ENCODE measurements at regions not wholly inside any gene's neighbourhood (a gene's known extent, or its start where the extent isn't known, plus 50 kb on each side); places are given as distances from the start of the nearest gene placed in this dataset.

GRCh38 chr2:217185265-217185995 lies 325.6 kb upstream of the TNP1 start:
- no peaks in the 10 kb centered on the region for H3K27me3 Mint-ChIP-seq

GRCh38 chr2:217184242-217184641 lies 324.4 kb upstream of the TNP1 start:
- no peaks in the 10 kb centered on the region for H3K9me3 Mint-ChIP-seq
- DNase-seq (no peak), ATAC-seq (no peak)
- H3K27ac Mint-ChIP-seq = no peak overlapping the region
- no peaks in the 10 kb centered on the region for H3K27me3 Mint-ChIP-seq
- no peaks in the 10 kb centered on the region for H3K36me3 Mint-ChIP-seq (ENCODE audit: low read depth)
- H3K4me3 Mint-ChIP-seq = no peak overlapping the region
- no peaks in the 10 kb centered on the region for H3K4me1 Mint-ChIP-seq

More at GRCh38 chr2:217185265-217185995, 325.6 kb upstream of the TNP1 start:
- Mint-ChIP-seq H3K9me3 (no peaks in the 10 kb centered on the region), H3K4me3 (no peak overlapping the region), H3K36me3 (ENCODE audit: low read depth) (no peaks in the 10 kb centered on the region), H3K27ac (no peak overlapping the region), H3K4me1 (no peaks in the 10 kb centered on the region)
- ATAC-seq = no peak
- DNase-seq = no peak

GRCh38 chr2:217183471-217183870 lies 323.6 kb upstream of the TNP1 start:
- no peaks in the 10 kb centered on the region for H3K9me3 Mint-ChIP-seq
- no peaks in the 10 kb centered on the region for H3K4me1 Mint-ChIP-seq
- H3K4me3 Mint-ChIP-seq = no peak overlapping the region
- no peak overlapping the region for H3K27ac Mint-ChIP-seq
- no peak for DNase-seq
- H3K27me3 Mint-ChIP-seq = no peaks in the 10 kb centered on the region
- no peaks in the 10 kb centered on the region for H3K36me3 Mint-ChIP-seq (ENCODE audit: low read depth)
- ATAC-seq = no peak

GRCh38 chr2:217182926-217183325 lies 323.1 kb upstream of the TNP1 start:
- H3K4me3 Mint-ChIP-seq = no peak overlapping the region
- DNase-seq (no peak), ATAC-seq (no peak)
- no peak overlapping the region for H3K27ac Mint-ChIP-seq
- no peaks in the 10 kb centered on the region for H3K4me1 Mint-ChIP-seq
- no peaks in the 10 kb centered on the region for H3K27me3 Mint-ChIP-seq
- H3K36me3 Mint-ChIP-seq (ENCODE audit: low read depth) = no peaks in the 10 kb centered on the region
- no peaks in the 10 kb centered on the region for H3K9me3 Mint-ChIP-seq

GRCh38 chr2:217181512-217181911 lies 321.6 kb upstream of the TNP1 start:
- H3K4me1 Mint-ChIP-seq = no peaks in the 10 kb centered on the region
- ATAC-seq = no peak
- H3K27ac Mint-ChIP-seq = no peak overlapping the region
- H3K27me3 Mint-ChIP-seq = no peaks in the 10 kb centered on the region
- H3K4me3 Mint-ChIP-seq = no peak overlapping the region
- no peaks in the 10 kb centered on the region for H3K36me3 Mint-ChIP-seq (ENCODE audit: low read depth)
- DNase-seq = no peak
- H3K9me3 Mint-ChIP-seq = no peaks in the 10 kb centered on the region

GRCh38 chr2:217179854-217180253 lies 320.0 kb upstream of the TNP1 start:
- H3K27me3 Mint-ChIP-seq = peaks cover 2% of the 10 kb centered on the region
- H3K36me3 Mint-ChIP-seq (ENCODE audit: low read depth) = no peaks in the 10 kb centered on the region

GRCh38 chr2:217178341-217178740 lies 318.5 kb upstream of the TNP1 start:
- Mint-ChIP-seq H3K9me3 (no peaks in the 10 kb centered on the region), H3K4me1 (no peaks in the 10 kb centered on the region), H3K27ac (no peak overlapping the region), H3K36me3 (ENCODE audit: low read depth) (no peaks in the 10 kb centered on the region), H3K27me3 (peaks cover 3% of the 10 kb centered on the region), H3K4me3 (no peak overlapping the region)
- no peak for ATAC-seq
- DNase-seq = no peak

More at GRCh38 chr2:217179854-217180253, 320.0 kb upstream of the TNP1 start:
- no peak for DNase-seq
- H3K4me3 Mint-ChIP-seq = no peak overlapping the region
- no peaks in the 10 kb centered on the region for H3K4me1 Mint-ChIP-seq
- ATAC-seq = no peak
- H3K9me3 Mint-ChIP-seq = no peaks in the 10 kb centered on the region
- no peak overlapping the region for H3K27ac Mint-ChIP-seq

- no peaks in the 10 kb centered on the region for H3K9me3 Mint-ChIP-seq
- H3K27me3 Mint-ChIP-seq = peaks cover 6% of the 10 kb centered on the region
- H3K27ac Mint-ChIP-seq = no peak overlapping the region
- H3K4me1 Mint-ChIP-seq = no peaks in the 10 kb centered on the region
- no peaks in the 10 kb centered on the region for H3K36me3 Mint-ChIP-seq (ENCODE audit: low read depth)
- no peak overlapping the region for H3K4me3 Mint-ChIP-seq
- DNase-seq (no peak), ATAC-seq (no peak)
Measured at GRCh38 chr2:217177720-217178119, 317.9 kb upstream of the TNP1 start.

- DNase-seq (no peak), ATAC-seq (no peak)
- H3K9me3 Mint-ChIP-seq = peaks cover 6% of the 10 kb centered on the region
- no peak overlapping the region for H3K4me3 Mint-ChIP-seq
- H3K36me3 Mint-ChIP-seq (ENCODE audit: low read depth) = no peaks in the 10 kb centered on the region
- peaks cover 20% of the 10 kb centered on the region for H3K27me3 Mint-ChIP-seq
- H3K27ac Mint-ChIP-seq = no peak overlapping the region
- no peaks in the 10 kb centered on the region for H3K4me1 Mint-ChIP-seq
Measured at GRCh38 chr2:217171874-217172273, 312.0 kb upstream of the TNP1 start.

GRCh38 chr2:217168496-217168895 lies 308.6 kb upstream of the TNP1 start:
- H3K27me3 Mint-ChIP-seq = peaks cover 21% of the 10 kb centered on the region
- peaks cover 10% of the 10 kb centered on the region for H3K9me3 Mint-ChIP-seq
- ATAC-seq = no peak
- H3K27ac Mint-ChIP-seq = no peak overlapping the region
- no peaks in the 10 kb centered on the region for H3K36me3 Mint-ChIP-seq (ENCODE audit: low read depth)
- DNase-seq = no peak
- no peaks in the 10 kb centered on the region for H3K4me1 Mint-ChIP-seq
- H3K4me3 Mint-ChIP-seq = no peak overlapping the region

- ATAC-seq = no peak
- Mint-ChIP-seq H3K27me3 (peaks cover 17% of the 10 kb centered on the region), H3K4me3 (no peak overlapping the region), H3K9me3 (peaks cover 10% of the 10 kb centered on the region), H3K4me1 (peaks cover 9% of the 10 kb centered on the region), H3K27ac (no peak overlapping the region), H3K36me3 (ENCODE audit: low read depth) (no peaks in the 10 kb centered on the region)
- DNase-seq = no peak
Measured at GRCh38 chr2:217167531-217167930, 307.7 kb upstream of the TNP1 start.

GRCh38 chr2:217166241-217166850 lies 306.5 kb upstream of the TNP1 start:
- DNase-seq (no peak), ATAC-seq (no peak)
- Mint-ChIP-seq H3K27ac (no peak overlapping the region), H3K27me3 (peaks cover 21% of the 10 kb centered on the region), H3K4me3 (no peak overlapping the region), H3K9me3 (peaks cover 10% of the 10 kb centered on the region), H3K4me1 (peaks cover 21% of the 10 kb centered on the region), H3K36me3 (ENCODE audit: low read depth) (no peaks in the 10 kb centered on the region)

GRCh38 chr2:217165547-217165946 lies 305.7 kb upstream of the TNP1 start:
- H3K27me3 Mint-ChIP-seq = peaks cover 18% of the 10 kb centered on the region
- ATAC-seq = no peak
- H3K4me1 Mint-ChIP-seq = peaks cover 25% of the 10 kb centered on the region
- H3K36me3 Mint-ChIP-seq (ENCODE audit: low read depth) = no peaks in the 10 kb centered on the region
- H3K9me3 Mint-ChIP-seq = peaks cover 5% of the 10 kb centered on the region
- H3K4me3 Mint-ChIP-seq = no peak overlapping the region
- no peak overlapping the region for H3K27ac Mint-ChIP-seq
- DNase-seq = no peak

- Mint-ChIP-seq H3K9me3 (peaks cover 5% of the 10 kb centered on the region), H3K27ac (no peak overlapping the region), H3K4me3 (no peak overlapping the region), H3K27me3 (peaks cover 15% of the 10 kb centered on the region), H3K4me1 (peaks cover 25% of the 10 kb centered on the region), H3K36me3 (ENCODE audit: low read depth) (no peaks in the 10 kb centered on the region)
- DNase-seq = no peak
- ATAC-seq = no peak
Measured at GRCh38 chr2:217163987-217164386, 304.1 kb upstream of the TNP1 start.

- Mint-ChIP-seq H3K27me3 (peaks cover 20% of the 10 kb centered on the region), H3K4me3 (no peak overlapping the region), H3K9me3 (peaks cover 5% of the 10 kb centered on the region), H3K27ac (peak overlapping the region; percentile 77), H3K36me3 (ENCODE audit: low read depth) (no peaks in the 10 kb centered on the region), H3K4me1 (peaks cover 25% of the 10 kb centered on the region)
- DNase-seq = peak; percentile 66
- peak; percentile 92 for ATAC-seq
Measured at GRCh38 chr2:217162533-217162932, 302.7 kb upstream of the TNP1 start.
